ENCODE measurements at regions not wholly inside any gene's neighbourhood (a gene's known extent, or its start where the extent isn't known, plus 50 kb on each side); places are given as distances from the start of the nearest gene placed in this dataset.

DNA sequence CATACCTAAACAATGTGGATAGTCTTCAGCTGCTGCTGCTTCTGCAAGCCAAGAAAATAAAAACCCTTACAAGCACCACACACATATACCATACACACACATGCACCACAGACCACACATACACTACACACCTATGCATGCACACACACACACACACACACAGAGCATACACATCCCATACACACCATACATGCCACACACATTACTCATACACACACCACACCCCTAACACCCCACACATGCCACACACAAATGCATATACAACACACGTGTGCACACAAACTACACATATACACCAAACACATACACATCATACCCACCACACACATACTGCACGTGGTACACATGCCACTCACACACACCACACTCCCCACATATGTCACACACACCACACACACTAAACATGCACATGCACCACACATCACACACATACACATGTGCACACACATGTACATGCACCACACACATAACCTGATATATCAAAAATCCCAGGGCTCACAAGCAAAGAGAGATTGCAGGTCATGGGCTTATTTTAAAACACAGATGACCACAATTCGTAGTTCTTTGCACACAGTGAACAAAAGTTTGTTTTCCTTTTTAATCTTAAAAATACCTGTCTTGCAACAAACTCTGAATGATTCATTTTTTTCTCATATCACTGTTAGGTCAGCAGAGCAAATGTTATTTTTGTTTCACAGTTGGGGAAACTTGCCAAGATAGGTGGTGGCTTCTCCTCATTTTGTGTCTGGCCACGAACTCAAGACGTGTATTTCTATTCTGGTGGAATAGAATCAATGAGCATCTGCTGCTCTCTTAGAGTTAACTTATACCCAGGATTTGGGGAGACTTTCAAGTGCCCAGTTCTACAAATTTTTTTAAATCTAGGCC, 456.6 kb downstream of the FGF9 start:
- H3K36me3 ChIP-seq (ENCODE audit: control insufficient read depth, insufficient read depth, low read length), result no peaks in the 10 kb centered on the region
- no peak overlapping the region for H3K27ac ChIP-seq (ENCODE audit: low read depth, low read length)
- no peak overlapping the region for H3K4me3 ChIP-seq (ENCODE audit: low read depth, low read length)
- H3K4me1 ChIP-seq (ENCODE audit: control insufficient read depth, insufficient read depth, low read length), result no peaks in the 10 kb centered on the region
- no peak overlapping the region for H3K9ac ChIP-seq (ENCODE audit: low read length)
- 0 out of 2 replicates have a peak, but pooled peaks cover 2% of the 10 kb centered on the region for H3K9me3 ChIP-seq (ENCODE audit: control insufficient read depth, insufficient read depth, low read depth, low read length)
- H3K27me3 ChIP-seq (ENCODE audit: control insufficient read depth, insufficient read depth, low read length), result no peaks in the 10 kb centered on the region

DNA sequence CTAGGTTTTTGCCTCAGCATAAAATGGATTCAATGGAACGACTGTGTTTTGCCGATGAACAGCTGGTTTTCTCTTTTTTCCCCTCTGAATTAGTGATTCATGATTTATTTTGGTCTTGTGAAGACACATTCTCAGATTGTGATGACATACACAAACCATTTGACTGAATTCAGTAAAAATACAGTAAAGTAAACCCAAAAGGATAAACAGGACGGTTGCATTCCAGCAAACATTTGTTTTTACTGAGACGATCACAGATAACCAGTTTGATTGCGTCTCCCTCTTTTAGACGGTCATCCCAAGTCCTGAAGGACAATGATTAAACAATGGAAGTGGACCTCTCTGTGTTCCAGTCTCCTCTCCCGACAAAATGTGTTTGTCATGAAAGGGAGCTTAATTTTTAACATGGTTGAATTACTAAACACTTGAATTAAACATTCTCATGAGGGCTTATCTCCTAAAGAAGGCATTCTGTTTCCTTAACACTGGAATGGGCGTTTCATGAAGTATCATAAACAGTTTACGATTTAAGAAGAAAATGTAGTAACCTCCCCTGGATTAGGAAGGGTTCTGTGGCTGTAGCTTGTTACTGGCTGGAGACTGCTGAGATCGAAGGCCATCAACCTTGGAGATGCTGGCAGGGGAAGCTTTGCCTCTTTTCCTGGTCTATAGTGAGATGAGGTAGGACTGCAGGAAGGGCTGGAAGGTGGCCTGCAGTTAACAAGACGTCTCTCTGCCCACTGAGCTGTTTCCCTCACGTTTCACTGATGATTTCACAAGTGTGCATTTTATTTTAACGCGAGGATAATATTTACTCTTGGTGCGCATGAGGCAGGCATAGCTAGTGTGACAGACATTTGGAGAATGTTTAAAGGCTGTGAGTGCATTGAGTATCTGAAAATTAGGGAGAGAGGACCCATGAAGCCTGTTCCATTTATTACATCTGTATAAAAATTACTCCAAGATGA, 457.9 kb downstream of the FGF9 start:
- Histone ChIP-seq H3K4me1 (ENCODE audit: control insufficient read depth, insufficient read depth, low read length) (no peaks in the 10 kb centered on the region), H3K36me3 (ENCODE audit: control insufficient read depth, insufficient read depth, low read length) (no peaks in the 10 kb centered on the region), H3K9ac (ENCODE audit: low read length) (no peak overlapping the region), H3K4me3 (ENCODE audit: low read depth, low read length) (no peak overlapping the region), H3K9me3 (ENCODE audit: control insufficient read depth, insufficient read depth, low read depth, low read length) (0 out of 2 replicates have a peak, but pooled peaks cover 2% of the 10 kb centered on the region), H3K27me3 (ENCODE audit: control insufficient read depth, insufficient read depth, low read length) (no peaks in the 10 kb centered on the region), H3K27ac (ENCODE audit: low read depth, low read length) (no peak overlapping the region)

DNA sequence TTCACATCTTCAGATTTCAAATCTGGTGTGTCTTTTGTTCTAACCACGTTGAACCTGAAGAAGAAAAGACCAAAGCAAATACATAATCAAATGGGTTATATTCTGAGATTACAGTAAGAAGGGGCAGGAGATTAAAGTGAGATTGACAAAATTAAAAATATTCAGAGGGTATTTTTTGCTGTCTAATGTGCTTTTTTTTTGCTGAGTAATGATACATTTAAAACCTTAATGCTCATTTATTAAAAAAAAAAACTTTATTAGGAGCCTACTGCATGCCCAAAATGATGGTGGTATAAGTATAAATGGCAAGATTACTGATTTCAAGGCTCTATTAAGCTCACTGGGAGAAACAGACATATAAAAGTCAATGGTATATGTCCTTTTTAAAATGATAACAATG, 459.4 kb downstream of the FGF9 start:
- no peaks in the 10 kb centered on the region for H3K27me3 ChIP-seq (ENCODE audit: control insufficient read depth, insufficient read depth, low read length)
- H3K27ac ChIP-seq (ENCODE audit: low read depth, low read length), result no peak overlapping the region
- 0 out of 2 replicates have a peak, but pooled peaks cover 2% of the 10 kb centered on the region for H3K9me3 ChIP-seq (ENCODE audit: control insufficient read depth, insufficient read depth, low read depth, low read length)
- H3K9ac ChIP-seq (ENCODE audit: low read length), result no peak overlapping the region
- no peaks in the 10 kb centered on the region for H3K36me3 ChIP-seq (ENCODE audit: control insufficient read depth, insufficient read depth, low read length)
- H3K4me1 ChIP-seq (ENCODE audit: control insufficient read depth, insufficient read depth, low read length), result peaks cover 3% of the 10 kb centered on the region; the same call in 1 of the 2 replicates
- no peak overlapping the region for H3K4me3 ChIP-seq (ENCODE audit: low read depth, low read length)

DNA sequence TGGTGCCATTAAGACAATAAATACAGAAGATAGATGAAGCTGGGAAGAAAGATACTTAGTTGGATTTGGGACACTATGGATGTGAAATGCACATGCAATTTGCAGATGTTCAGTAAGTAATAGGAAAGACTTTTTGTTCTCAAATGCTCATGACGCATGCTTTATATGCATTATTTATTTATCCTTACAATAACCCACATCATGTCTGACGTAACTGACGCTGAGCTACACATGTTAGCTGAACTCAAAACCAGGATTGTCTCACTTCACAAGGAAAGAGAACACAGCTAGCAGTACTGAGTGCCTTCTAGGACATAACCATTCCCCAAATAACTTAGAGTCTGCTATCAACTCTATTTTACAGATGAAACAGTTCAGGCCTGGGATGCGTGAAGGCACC, 463.4 kb downstream of the FGF9 start:
- Histone ChIP-seq H3K4me1 (ENCODE audit: control insufficient read depth, insufficient read depth, low read length) (peaks cover 12% of the 10 kb centered on the region), H3K9ac (ENCODE audit: low read length) (no peak overlapping the region), H3K27me3 (ENCODE audit: control insufficient read depth, insufficient read depth, low read length) (no peaks in the 10 kb centered on the region), H3K4me3 (ENCODE audit: low read depth, low read length) (no peak overlapping the region), H3K27ac (ENCODE audit: low read depth, low read length) (no peak overlapping the region), H3K36me3 (ENCODE audit: control insufficient read depth, insufficient read depth, low read length) (no peaks in the 10 kb centered on the region), H3K9me3 (ENCODE audit: control insufficient read depth, insufficient read depth, low read depth, low read length) (0 out of 2 replicates have a peak, but pooled peaks cover 2% of the 10 kb centered on the region)

DNA sequence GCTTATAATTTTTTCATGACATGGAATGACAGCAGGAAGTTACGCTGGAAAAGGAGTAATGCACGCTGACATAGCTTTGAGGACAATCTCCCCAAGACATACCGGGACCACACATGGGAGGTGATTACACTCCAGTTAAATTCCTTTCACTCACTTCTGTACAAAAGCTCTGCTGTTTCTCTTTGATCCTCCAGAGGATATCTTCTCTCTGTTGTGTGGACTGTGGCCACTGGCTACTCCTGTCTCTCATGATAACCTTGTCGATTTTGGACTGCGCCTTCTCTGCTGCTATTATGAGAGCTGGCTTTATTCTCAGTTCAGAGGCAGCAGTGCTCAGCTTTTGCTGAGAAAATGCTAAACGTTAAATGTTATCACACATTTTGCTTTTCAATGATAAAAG, 464.6 kb downstream of the FGF9 start:
- no peak overlapping the region for H3K9ac ChIP-seq (ENCODE audit: low read length)
- H3K9me3 ChIP-seq (ENCODE audit: control insufficient read depth, insufficient read depth, low read depth, low read length), result no peaks in the 10 kb centered on the region
- H3K4me1 ChIP-seq (ENCODE audit: control insufficient read depth, insufficient read depth, low read length), result peaks cover 12% of the 10 kb centered on the region
- H3K36me3 ChIP-seq (ENCODE audit: control insufficient read depth, insufficient read depth, low read length), result no peaks in the 10 kb centered on the region
- H3K27me3 ChIP-seq (ENCODE audit: control insufficient read depth, insufficient read depth, low read length), result no peaks in the 10 kb centered on the region
- no peak overlapping the region; the same call in 1 of the 2 replicates for H3K27ac ChIP-seq (ENCODE audit: low read depth, low read length)
- H3K4me3 ChIP-seq (ENCODE audit: low read depth, low read length), result no peak overlapping the region

DNA sequence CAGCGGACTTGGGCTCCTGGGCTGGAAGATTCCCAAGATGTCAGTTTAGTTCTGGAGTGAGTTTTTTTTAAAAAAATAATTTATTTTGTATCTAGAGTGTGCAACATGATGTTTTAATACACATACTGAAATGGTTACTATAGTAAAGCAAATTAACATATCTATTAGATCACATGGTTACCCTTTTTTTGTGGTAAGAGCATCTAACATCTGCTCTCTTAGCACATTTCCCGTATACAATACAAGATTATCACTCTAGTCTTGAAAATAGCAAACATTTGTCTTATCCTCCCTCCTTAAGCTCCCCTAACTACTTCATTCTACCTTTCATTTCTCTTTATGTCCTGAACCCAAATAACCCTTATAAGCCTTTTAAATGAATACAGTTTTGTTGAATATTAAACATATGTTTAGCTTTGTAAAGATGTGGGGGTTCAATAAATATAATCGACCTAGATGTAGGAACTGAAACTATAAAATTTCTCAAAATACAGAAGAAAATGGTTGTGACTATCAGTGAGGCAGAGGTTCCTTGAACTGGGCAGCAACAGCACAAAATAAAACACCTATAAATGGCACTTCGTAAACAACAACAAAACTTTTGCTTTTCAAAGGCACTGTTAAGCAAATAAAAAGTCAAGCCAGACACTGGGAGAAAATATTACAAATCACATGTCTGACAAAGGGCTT, 466.6 kb downstream of the FGF9 start:
- Histone ChIP-seq H3K4me1 (ENCODE audit: control insufficient read depth, insufficient read depth, low read length) (peaks cover 12% of the 10 kb centered on the region), H3K9me3 (ENCODE audit: control insufficient read depth, insufficient read depth, low read depth, low read length) (no peaks in the 10 kb centered on the region), H3K9ac (ENCODE audit: low read length) (no peak overlapping the region), H3K27ac (ENCODE audit: low read depth, low read length) (no peak overlapping the region), H3K36me3 (ENCODE audit: control insufficient read depth, insufficient read depth, low read length) (no peaks in the 10 kb centered on the region), H3K4me3 (ENCODE audit: low read depth, low read length) (no peak overlapping the region), H3K27me3 (ENCODE audit: control insufficient read depth, insufficient read depth, low read length) (no peaks in the 10 kb centered on the region)

DNA sequence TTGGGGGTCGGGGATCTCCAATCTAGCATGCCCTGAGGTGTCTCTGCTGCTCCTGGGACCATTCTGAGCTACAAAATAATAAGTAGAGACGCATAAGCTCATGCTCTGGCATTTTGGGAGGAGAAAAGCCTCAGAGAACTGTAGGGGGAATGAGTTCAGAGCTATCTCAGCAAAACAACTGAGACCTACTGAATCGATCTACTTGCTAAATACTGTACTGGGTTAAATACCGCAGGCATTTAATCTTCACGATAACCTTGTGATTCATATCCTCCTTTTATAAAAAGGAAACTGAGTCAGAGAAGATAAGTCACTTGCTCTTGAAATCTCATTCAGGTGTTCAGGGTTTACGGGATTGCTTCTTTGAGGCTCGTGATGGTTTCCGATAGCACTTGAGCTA, 468.1 kb downstream of the FGF9 start:
- no peaks in the 10 kb centered on the region for H3K36me3 ChIP-seq (ENCODE audit: control insufficient read depth, insufficient read depth, low read length)
- peaks cover 12% of the 10 kb centered on the region for H3K4me1 ChIP-seq (ENCODE audit: control insufficient read depth, insufficient read depth, low read length)
- H3K9ac ChIP-seq (ENCODE audit: low read length), result no peak overlapping the region
- H3K9me3 ChIP-seq (ENCODE audit: control insufficient read depth, insufficient read depth, low read depth, low read length), result no peaks in the 10 kb centered on the region
- H3K4me3 ChIP-seq (ENCODE audit: low read depth, low read length), result no peak overlapping the region
- no peaks in the 10 kb centered on the region for H3K27me3 ChIP-seq (ENCODE audit: control insufficient read depth, insufficient read depth, low read length)
- no peak overlapping the region for H3K27ac ChIP-seq (ENCODE audit: low read depth, low read length)

DNA sequence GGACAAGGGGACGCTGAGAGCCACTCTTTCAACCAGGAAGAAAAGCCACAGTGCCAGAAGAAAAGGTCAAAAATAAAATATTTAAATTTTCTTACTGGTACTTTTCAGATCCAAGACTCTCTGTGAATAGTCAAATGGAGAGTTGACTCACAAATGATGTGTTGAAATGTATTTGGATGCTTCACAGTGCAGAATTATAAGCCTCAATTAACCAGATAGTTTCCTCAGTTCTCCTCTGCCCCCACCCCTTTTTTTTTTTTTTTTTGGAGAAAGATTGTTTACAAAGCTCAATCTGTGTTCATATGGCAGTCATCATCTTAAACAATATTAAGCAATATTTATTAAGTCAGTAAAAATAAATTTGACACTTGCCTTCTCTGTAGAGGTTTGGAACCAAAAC, 470.8 kb downstream of the FGF9 start:
- Histone ChIP-seq H3K4me3 (ENCODE audit: low read depth, low read length) (no peak overlapping the region), H3K36me3 (ENCODE audit: control insufficient read depth, insufficient read depth, low read length) (no peaks in the 10 kb centered on the region), H3K27ac (ENCODE audit: low read depth, low read length) (no peak overlapping the region), H3K9me3 (ENCODE audit: control insufficient read depth, insufficient read depth, low read depth, low read length) (no peaks in the 10 kb centered on the region), H3K4me1 (ENCODE audit: control insufficient read depth, insufficient read depth, low read length) (no peaks in the 10 kb centered on the region), H3K27me3 (ENCODE audit: control insufficient read depth, insufficient read depth, low read length) (no peaks in the 10 kb centered on the region), H3K9ac (ENCODE audit: low read length) (no peak overlapping the region)

DNA sequence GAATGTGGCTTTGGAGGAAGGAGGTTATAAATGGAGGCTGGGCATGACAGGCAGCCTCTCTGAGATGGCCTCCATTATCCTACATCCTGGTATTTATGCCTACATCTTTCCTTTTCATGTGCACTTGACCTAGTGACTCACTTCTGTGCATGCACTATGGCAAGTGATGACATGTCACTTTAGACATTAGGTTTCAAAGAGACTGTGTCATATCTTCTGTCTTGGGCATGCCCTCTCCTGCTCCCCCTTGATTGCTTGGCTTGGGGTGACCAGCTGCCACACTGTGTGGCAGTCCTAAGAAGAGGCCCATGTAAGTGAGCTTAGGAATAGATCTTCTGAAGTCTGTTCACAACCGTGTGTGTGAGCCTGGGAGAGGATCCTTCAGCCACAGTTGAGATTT, 472.8 kb downstream of the FGF9 start:
- no peaks in the 10 kb centered on the region for H3K27me3 ChIP-seq (ENCODE audit: control insufficient read depth, insufficient read depth, low read length)
- H3K9ac ChIP-seq (ENCODE audit: low read length), result no peak overlapping the region
- no peaks in the 10 kb centered on the region for H3K36me3 ChIP-seq (ENCODE audit: control insufficient read depth, insufficient read depth, low read length)
- no peaks in the 10 kb centered on the region for H3K9me3 ChIP-seq (ENCODE audit: control insufficient read depth, insufficient read depth, low read depth, low read length)
- no peak overlapping the region for H3K27ac ChIP-seq (ENCODE audit: low read depth, low read length)
- H3K4me3 ChIP-seq (ENCODE audit: low read depth, low read length), result no peak overlapping the region
- H3K4me1 ChIP-seq (ENCODE audit: control insufficient read depth, insufficient read depth, low read length), result no peaks in the 10 kb centered on the region

DNA sequence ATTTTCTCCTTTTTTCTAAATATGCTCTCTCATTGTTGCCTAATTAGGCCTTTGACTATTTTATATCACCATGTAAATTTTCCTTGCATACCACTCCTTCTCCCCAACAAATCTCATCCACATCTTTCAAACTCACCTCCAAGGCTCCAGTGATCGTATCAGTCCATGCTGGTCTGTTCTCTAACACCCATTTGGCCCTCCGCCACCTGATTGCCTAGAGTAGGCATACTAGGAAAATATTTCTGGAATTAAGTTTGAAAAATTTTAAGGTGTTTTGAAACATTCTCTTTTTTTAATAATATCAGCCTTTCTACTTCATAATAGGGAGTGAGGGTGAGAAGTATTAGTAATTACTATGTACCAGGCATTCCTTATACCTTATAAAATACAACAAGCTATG, 473.9 kb downstream of the FGF9 start:
- Histone ChIP-seq H3K27ac (ENCODE audit: low read depth, low read length) (no peak overlapping the region), H3K36me3 (ENCODE audit: control insufficient read depth, insufficient read depth, low read length) (no peaks in the 10 kb centered on the region), H3K9me3 (ENCODE audit: control insufficient read depth, insufficient read depth, low read depth, low read length) (no peaks in the 10 kb centered on the region), H3K27me3 (ENCODE audit: control insufficient read depth, insufficient read depth, low read length) (no peaks in the 10 kb centered on the region), H3K4me3 (ENCODE audit: low read depth, low read length) (no peak overlapping the region), H3K9ac (ENCODE audit: low read length) (no peak overlapping the region), H3K4me1 (ENCODE audit: control insufficient read depth, insufficient read depth, low read length) (no peaks in the 10 kb centered on the region)
